HEK293T (cell line): ENCODE measurements at regions not wholly inside any gene's neighbourhood (a gene's known extent, or its start where the extent isn't known, plus 50 kb on each side); places are given as distances from the start of the nearest gene placed in this dataset.

ENCODE experiments used
- CTCF ChIA-PET: fragments of 350-600 bp; formaldehyde crosslinking; extraction: SDS; loops from one replicate; lab custom pipeline; 2021; ENCODE audit warnings: antibody characterized with exemption, inconsistent platforms; lab: Yijun Ruan, JAX
- POLR2A ChIA-PET: fragments of 350-600 bp; formaldehyde crosslinking; extraction: SDS; loops from one replicate; lab custom pipeline; 2020; ENCODE audit warnings: antibody characterized with exemption, inconsistent platforms; lab: Yijun Ruan, JAX
- DNase-seq: peaks from one replicate; pipeline ENCODE4 v3.0.0; 2012; ENCODE audit warnings: mixed read lengths; ENCODE audit errors: extremely low spot score
- ARNT ChIP-seq: fragments of 450-650 bp; IDR thresholded peaks from 2 replicates; pipeline ENCODE4 v1.6.1; 2017; ENCODE audit warnings: mild to moderate bottlenecking
- BHLHE40 ChIP-seq: fragments of 450-650 bp; IDR thresholded peaks from 2 replicates; pipeline ENCODE4 v1.6.1; 2016; ENCODE audit warnings: mild to moderate bottlenecking, moderate library complexity, borderline replicate concordance
- CTBP1 ChIP-seq: fragments of 450-650 bp; IDR thresholded peaks from 2 replicates; pipeline ENCODE4 v1.6.1; 2016; ENCODE audit warnings: borderline replicate concordance
- ELF4 ChIP-seq: fragments of 450-650 bp; IDR thresholded peaks from 2 replicates; pipeline ENCODE4 v1.6.1; 2017; ENCODE audit warnings: antibody characterized with exemption
- FOXA1 ChIP-seq: fragments of 450-650 bp; IDR thresholded peaks from 2 replicates; pipeline ENCODE4 v1.6.1; 2016; ENCODE audit warnings: mild to moderate bottlenecking
- FOXK2 ChIP-seq: fragments of 450-650 bp; IDR thresholded peaks from 2 replicates; pipeline ENCODE4 v1.6.1; 2016; ENCODE audit warnings: mild to moderate bottlenecking
- FOXM1 ChIP-seq: fragments of 450-650 bp; IDR thresholded peaks from 2 replicates; pipeline ENCODE4 v1.6.1; 2017; ENCODE audit warnings: mild to moderate bottlenecking, borderline replicate concordance
- HDGF ChIP-seq: fragments of 450-650 bp; IDR thresholded peaks from 2 replicates; pipeline ENCODE4 v1.6.1; 2017; ENCODE audit warnings: antibody characterized with exemption, borderline replicate concordance
- L3MBTL2 ChIP-seq: fragments of 450-650 bp; conservative IDR thresholded peaks from 2 replicates; pipeline ENCODE4 v1.6.1; 2016; ENCODE audit warnings: mild to moderate bottlenecking
- LEF1 ChIP-seq: fragments of 450-650 bp; IDR thresholded peaks from 2 replicates; pipeline ENCODE4 v1.6.1; 2017; ENCODE audit warnings: mild to moderate bottlenecking, borderline replicate concordance
- NFRKB ChIP-seq: fragments of 450-650 bp; IDR thresholded peaks from 2 replicates; pipeline ENCODE4 v1.6.1; 2016; ENCODE audit warnings: mild to moderate bottlenecking, moderate library complexity
- SP1 ChIP-seq: fragments of 450-650 bp; IDR thresholded peaks from 2 replicates; pipeline ENCODE4 v1.6.1; 2017
- SUZ12 ChIP-seq: fragments of 450-650 bp; IDR thresholded peaks from 2 replicates; pipeline ENCODE4 v1.6.1; 2016; ENCODE audit warnings: mild to moderate bottlenecking
- TARDBP ChIP-seq: fragments of 450-650 bp; IDR thresholded peaks from 2 replicates; pipeline ENCODE4 v1.6.1; 2016
- ZNF384 ChIP-seq: fragments of 450-650 bp; IDR thresholded peaks from 2 replicates; pipeline ENCODE4 v1.6.1; 2016
- TF ChIP-seq, protein P1 (sequence below): fragments of 450-650 bp; IDR thresholded peaks from 2 replicates; pipeline ENCODE4 v1.6.1; 2016

DNA sequence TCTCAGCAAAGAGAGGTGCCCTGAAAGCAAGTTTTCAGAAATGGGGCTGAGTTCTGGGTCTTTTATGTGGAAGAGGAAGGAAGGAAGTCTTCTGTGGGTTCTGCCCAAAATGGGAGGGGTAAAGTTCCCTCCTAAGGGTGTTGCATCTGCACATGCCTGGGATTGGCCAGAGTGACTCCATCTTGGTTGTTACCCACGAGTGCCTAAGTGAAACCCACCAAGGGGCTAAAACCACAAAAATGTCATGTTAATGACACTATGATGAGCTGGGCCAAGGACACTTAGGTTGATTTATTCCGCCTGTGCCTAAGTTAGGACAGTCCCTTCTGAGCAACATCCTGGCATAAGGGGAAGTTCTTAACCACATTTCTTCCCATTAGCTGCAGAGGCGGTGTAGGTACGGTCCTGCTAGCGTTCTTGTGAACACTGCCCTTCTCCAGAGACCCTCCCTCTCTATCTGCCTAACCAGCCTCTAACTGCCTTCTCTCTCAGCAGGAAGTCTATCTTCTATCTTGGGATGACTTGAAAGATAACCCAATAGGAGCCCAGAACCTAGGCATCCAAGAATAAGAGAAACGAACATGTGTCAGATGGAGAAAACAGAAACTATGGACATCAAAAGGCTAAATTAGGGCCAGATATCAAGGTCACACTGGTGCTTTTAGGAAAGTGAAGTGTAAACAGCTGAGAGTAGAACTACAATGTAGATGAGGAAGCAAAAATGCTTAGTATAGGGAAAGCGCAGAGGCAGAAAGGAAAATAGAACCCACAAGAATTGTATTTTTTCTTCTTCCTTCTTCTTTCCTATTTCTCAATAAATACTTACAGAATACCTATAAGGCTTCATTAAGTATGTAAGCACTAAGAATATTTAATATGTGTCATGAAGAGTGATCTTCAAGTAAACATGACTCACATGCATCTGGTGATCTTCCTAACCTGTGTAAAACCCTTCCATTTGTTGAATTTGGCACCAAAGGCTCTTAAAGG, 104.2 kb upstream of the AMN1 start:
- CTCF ChIA-PET: no interaction called here
- POLR2A ChIA-PET: no interaction called here
- DNase-seq: no peak
- TF ChIP-seq, protein P1, sequence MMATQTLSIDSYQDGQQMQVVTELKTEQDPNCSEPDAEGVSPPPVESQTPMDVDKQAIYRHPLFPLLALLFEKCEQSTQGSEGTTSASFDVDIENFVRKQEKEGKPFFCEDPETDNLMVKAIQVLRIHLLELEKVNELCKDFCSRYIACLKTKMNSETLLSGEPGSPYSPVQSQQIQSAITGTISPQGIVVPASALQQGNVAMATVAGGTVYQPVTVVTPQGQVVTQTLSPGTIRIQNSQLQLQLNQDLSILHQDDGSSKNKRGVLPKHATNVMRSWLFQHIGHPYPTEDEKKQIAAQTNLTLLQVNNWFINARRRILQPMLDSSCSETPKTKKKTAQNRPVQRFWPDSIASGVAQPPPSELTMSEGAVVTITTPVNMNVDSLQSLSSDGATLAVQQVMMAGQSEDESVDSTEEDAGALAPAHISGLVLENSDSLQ: no peak

DNA sequence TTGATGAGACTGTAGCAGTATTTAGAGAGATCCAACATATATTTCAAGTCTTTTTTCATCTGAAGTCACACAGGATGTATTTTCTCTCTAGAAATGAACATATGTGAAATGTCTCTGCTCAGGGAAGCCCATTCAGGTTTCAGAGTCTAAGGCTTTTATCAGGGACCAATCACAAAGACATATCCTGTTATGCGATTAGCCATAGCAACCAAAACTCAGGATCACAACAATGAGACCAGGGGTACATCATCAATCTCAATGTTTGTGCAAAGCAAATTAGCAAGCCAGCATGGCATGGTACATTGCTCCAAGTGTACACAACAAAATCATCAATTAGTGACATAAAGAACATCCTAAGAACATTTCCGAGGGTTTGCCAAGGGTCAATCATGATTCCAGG, 99.2 kb upstream of the AMN1 start:
- ChIA-PET POLR2A (no interaction called here), CTCF (no interaction called here)
- no peak for DNase-seq
- TF ChIP-seq SP1: no peak
- no peak for TF ChIP-seq CTBP1
- no peak for TF ChIP-seq ZNF384

DNA sequence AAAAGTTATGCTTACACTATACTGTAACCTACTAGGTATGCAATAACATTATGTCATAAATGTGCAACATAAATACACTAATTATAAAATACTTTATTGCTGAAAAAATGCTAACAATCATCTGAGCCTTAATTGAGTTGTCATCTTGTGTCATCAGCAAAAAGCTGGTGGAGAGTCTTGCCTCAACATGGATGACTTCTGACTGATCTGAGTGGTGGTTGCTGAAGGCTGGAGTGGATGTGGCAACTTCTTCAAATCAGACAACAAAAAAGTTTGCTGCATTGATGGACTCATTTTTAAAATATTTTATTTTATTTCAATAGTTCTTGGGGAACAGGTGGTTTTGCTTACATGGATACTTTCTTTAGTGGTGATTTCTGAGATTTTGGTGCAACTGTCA, 93.9 kb upstream of the AMN1 start:
- POLR2A ChIA-PET: no interaction called here

DNA sequence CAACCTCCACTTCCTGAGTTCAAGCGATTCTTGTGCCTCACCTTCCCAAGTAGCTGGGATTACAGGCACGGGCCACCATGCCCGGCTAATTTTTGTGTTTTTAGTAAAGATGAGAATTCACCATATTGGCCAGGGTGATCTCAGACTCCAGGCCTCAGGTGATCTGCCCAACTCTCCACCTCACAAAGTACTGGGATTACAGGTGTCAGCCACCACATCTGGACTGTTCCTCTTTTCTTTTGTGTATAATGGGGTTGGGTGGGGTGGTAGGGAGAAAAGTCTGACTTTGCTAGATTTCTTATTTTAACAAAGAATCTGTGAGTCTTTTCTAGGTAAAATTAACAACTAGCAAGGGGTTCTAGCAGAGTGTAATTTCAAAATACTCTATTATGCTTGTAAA, 92.7 kb upstream of the AMN1 start:
- DNase-seq: no peak
- no peak for TF ChIP-seq TARDBP
- TF ChIP-seq ELF4: no peak
- TF ChIP-seq FOXM1: no peak
- no peak for TF ChIP-seq BHLHE40
- TF ChIP-seq L3MBTL2: no peak
- TF ChIP-seq ARNT: no peak
- TF ChIP-seq ZNF384: no peak
- no peak for TF ChIP-seq CTBP1
- no peak for TF ChIP-seq NFRKB
- TF ChIP-seq, protein P1: no peak
- TF ChIP-seq SUZ12: no peak
- TF ChIP-seq SP1: no peak
- no peak for TF ChIP-seq LEF1
- no peak for TF ChIP-seq FOXA1
- TF ChIP-seq HDGF: no peak
- TF ChIP-seq FOXK2: no peak
- ChIA-PET POLR2A (no interaction called here), CTCF (no interaction called here)

More for the DNA sequence above, 93.9 kb upstream of the AMN1 start:
- no peak for TF ChIP-seq FOXK2
- TF ChIP-seq ELF4: no peak
- TF ChIP-seq FOXM1: no peak
- no peak for TF ChIP-seq SUZ12
- TF ChIP-seq CTBP1: no peak
- no peak for TF ChIP-seq HDGF
- TF ChIP-seq BHLHE40: no peak
- no peak for TF ChIP-seq NFRKB
- CTCF ChIA-PET: no interaction called here
- DNase-seq: no peak

DNA sequence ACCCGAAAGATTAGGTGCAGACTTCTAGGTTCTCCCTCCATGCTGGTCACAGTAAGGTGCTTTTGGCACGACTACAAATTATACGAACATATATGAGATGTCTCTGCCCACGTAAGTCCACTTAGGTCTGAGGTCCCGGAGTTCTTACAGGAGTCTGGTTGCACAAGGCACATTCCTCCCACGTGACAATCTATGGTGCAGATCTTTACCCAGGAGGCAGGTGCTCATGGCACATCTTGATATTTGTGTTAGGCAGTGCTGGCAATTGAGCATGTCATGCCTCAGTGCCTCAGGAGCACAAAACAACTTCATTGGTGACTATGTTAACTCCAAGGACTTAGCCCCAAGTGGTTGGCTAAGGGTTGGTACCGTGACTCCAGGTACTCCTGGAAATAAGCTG, 92.0 kb upstream of the AMN1 start:
- CTCF ChIA-PET: no interaction called here

DNA sequence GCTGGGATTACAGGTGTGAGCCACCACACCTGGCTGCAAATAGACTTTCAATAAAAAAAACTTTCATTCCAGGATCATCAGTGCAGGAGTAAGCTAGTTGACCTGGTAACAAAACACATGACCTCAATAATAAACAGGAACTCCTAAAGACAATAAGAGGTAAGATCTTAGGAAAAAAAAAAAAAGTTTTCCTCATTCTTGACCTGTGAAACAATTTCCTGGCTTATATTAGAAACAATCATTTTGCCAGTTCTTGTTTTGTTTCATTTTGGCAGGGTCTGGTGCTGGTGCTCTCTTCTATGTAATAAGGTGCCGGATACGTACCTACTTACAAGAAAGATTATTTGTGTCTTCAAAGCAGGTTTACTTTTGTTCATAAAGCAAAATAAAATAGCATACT, 90.6 kb upstream of the AMN1 start:
- CTCF ChIA-PET: no interaction called here
- TF ChIP-seq NFRKB (no peak), LEF1 (no peak), CTBP1 (no peak), ARNT (no peak), FOXA1 (no peak), ZNF384 (no peak), L3MBTL2 (no peak), BHLHE40 (no peak), SUZ12 (no peak)
- TF ChIP-seq, protein P1: no peak
- POLR2A ChIA-PET: no interaction called here
- no peak for DNase-seq

More for the DNA sequence above, 92.0 kb upstream of the AMN1 start:
- DNase-seq: no peak
- POLR2A ChIA-PET: no interaction called here
- no peak for TF ChIP-seq LEF1

DNA sequence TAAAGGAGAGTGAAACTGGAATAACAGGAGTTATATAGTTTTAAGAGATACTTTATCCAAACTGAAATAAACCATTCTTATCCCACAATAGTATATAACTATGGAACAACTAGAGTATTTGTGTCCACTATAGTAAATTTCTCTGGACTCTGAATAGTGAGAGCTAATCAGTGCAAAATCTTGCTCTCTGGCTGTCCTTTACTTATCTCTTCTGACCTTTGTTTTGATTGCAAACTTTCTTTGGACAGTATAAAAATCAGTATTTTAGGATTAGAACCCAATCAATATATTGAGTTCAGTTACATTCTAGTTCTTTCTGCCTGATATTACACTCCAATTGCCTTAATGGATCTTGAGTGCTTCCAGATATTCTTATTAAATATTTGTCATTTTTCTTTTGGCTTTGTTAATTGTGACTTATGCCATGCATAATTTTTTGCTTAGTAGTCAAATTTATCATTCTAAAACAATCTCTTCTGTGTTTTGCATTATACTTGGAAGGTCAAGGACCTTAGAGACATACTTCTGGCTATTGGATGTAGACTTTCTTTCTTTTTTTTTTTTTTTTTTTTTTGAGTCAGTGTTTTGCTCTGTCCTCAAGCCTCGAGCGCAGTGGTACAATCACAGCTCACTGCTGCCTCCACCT, 89.9 kb upstream of the AMN1 start:
- ChIA-PET CTCF (no interaction called here), POLR2A (no interaction called here)
- no peak for TF ChIP-seq FOXM1
- no peak for TF ChIP-seq TARDBP
- no peak for DNase-seq
